ENCODE measurements at regions not wholly inside any gene's neighbourhood (a gene's known extent, or its start where the extent isn't known, plus 50 kb on each side); places are given as distances from the start of the nearest gene placed in this dataset.

GRCh38 chr19:31164791-31165251 lies 184.4 kb downstream of the TSHZ3 start:
- no peak overlapping the region for H3K27ac ChIP-seq
- DNase-seq (ENCODE audit: low read depth, low spot score), result no peak

GRCh38 chr19:31160336-31160926 lies 188.8 kb downstream of the TSHZ3 start:
- no peak overlapping the region for H3K27ac ChIP-seq
- no peak for DNase-seq (ENCODE audit: low read depth, low spot score)

- peak overlapping the region; percentile 93 for H3K27ac ChIP-seq
- peak; percentile 97 for DNase-seq (ENCODE audit: low read depth, low spot score)
Observed at GRCh38 chr19:31154021-31154420, 195.2 kb downstream of the TSHZ3 start.

- peak overlapping the region; percentile 93 for H3K27ac ChIP-seq
- DNase-seq (ENCODE audit: low read depth, low spot score), result peak; percentile 36
Observed at GRCh38 chr19:31152906-31153305, 196.3 kb downstream of the TSHZ3 start.

- DNase-seq (ENCODE audit: low read depth, low spot score), result no peak
- H3K27ac ChIP-seq, result peak overlapping the region; percentile 35
Observed at GRCh38 chr19:31149441-31149941, 199.7 kb downstream of the TSHZ3 start.

GRCh38 chr19:31148671-31149070 lies 200.6 kb downstream of the TSHZ3 start:
- H3K27ac ChIP-seq, result no peak overlapping the region
- no peak for DNase-seq (ENCODE audit: low read depth, low spot score)

- DNase-seq (ENCODE audit: low read depth, low spot score), result no peak
- no peak overlapping the region for H3K27ac ChIP-seq
Observed at GRCh38 chr19:31147234-31147633, 202.0 kb downstream of the TSHZ3 start.

GRCh38 chr19:31146546-31147183 lies 202.6 kb downstream of the TSHZ3 start:
- no peak overlapping the region for H3K27ac ChIP-seq
- DNase-seq (ENCODE audit: low read depth, low spot score), result peak; percentile 43

GRCh38 chr19:31146015-31146414 lies 203.2 kb downstream of the TSHZ3 start:
- no peak for DNase-seq (ENCODE audit: low read depth, low spot score)
- no peak overlapping the region for H3K27ac ChIP-seq

- DNase-seq (ENCODE audit: low read depth, low spot score), result no peak
- H3K27ac ChIP-seq, result peak overlapping the region; percentile 8
Observed at GRCh38 chr19:31145007-31145406, 204.2 kb downstream of the TSHZ3 start.

- no peak for DNase-seq (ENCODE audit: low read depth, low spot score)
- no peak overlapping the region for H3K27ac ChIP-seq
Observed at GRCh38 chr19:31144075-31144870, 205.0 kb downstream of the TSHZ3 start.

GRCh38 chr19:31141301-31141700 lies 207.9 kb downstream of the TSHZ3 start:
- no peak for DNase-seq (ENCODE audit: low read depth, low spot score)
- peak overlapping the region; percentile 46 for H3K27ac ChIP-seq

GRCh38 chr19:31140717-31141116 lies 208.5 kb downstream of the TSHZ3 start:
- no peak for DNase-seq (ENCODE audit: low read depth, low spot score)

GRCh38 chr19:31139871-31140505 lies 209.2 kb downstream of the TSHZ3 start:
- no peak for DNase-seq (ENCODE audit: low read depth, low spot score)
- H3K27ac ChIP-seq, result peak overlapping the region; percentile 46

More at GRCh38 chr19:31140717-31141116, 208.5 kb downstream of the TSHZ3 start:
- H3K27ac ChIP-seq, result peak overlapping the region; percentile 46

- no peak overlapping the region for H3K27ac ChIP-seq
- no peak for DNase-seq (ENCODE audit: low read depth, low spot score)
Observed at GRCh38 chr19:31138077-31138476, 211.2 kb downstream of the TSHZ3 start.

GRCh38 chr19:31135841-31136240 lies 213.4 kb downstream of the TSHZ3 start:
- peak overlapping the region; percentile 59 for H3K27ac ChIP-seq
- DNase-seq (ENCODE audit: low read depth, low spot score), result peak; percentile 59

- no peak overlapping the region for H3K27ac ChIP-seq
- no peak for DNase-seq (ENCODE audit: low read depth, low spot score)
Observed at GRCh38 chr19:31132753-31133110, 216.5 kb downstream of the TSHZ3 start.

GRCh38 chr19:31128291-31128690 lies 220.9 kb downstream of the TSHZ3 start:
- DNase-seq (ENCODE audit: low read depth, low spot score), result no peak
- peak overlapping the region; percentile 55 for H3K27ac ChIP-seq

- H3K27ac ChIP-seq, result peak overlapping the region; percentile 55
- no peak for DNase-seq (ENCODE audit: low read depth, low spot score)
Observed at GRCh38 chr19:31127134-31127967, 221.9 kb downstream of the TSHZ3 start.

- DNase-seq (ENCODE audit: low read depth, low spot score), result no peak
- no peak overlapping the region for H3K27ac ChIP-seq
Observed at GRCh38 chr19:31126236-31126635, 223.0 kb downstream of the TSHZ3 start.

All from epithelial cell of prostate (primary cell).